DND-41 (cell line): ENCODE measurements at regions not wholly inside any gene's neighbourhood (a gene's known extent, or its start where the extent isn't known, plus 50 kb on each side); places are given as distances from the start of the nearest gene placed in this dataset.

ENCODE experiments used
- ATAC-seq: fragments of 200-7000 bp; cut with Tn5 transposase; 3 replicates; pipeline ENCODE4 v1.9.1; 2021; ENCODE audit warnings: low read depth; ENCODE audit not compliant: insufficient read depth
- DNase-seq: peaks from one replicate; pipeline ENCODE4 v3.0.0-alpha.2; 2020
- H2AFZ ChIP-seq: 2 replicates; pipeline ENCODE4 v1.6.0; 2012; ENCODE audit warnings: low read depth, low read length
- H3K27ac ChIP-seq: 2 replicates; pipeline ENCODE4 v1.5.1; 2012; ENCODE audit warnings: low read length, inconsistent platforms
- H3K27me3 ChIP-seq: fragments of 200-600 bp; sonication (generic); 2 replicates; pipeline ENCODE4 v1.6.0; 2012; ENCODE audit warnings: low read length, mild to moderate bottlenecking, inconsistent platforms; ENCODE audit not compliant: insufficient read depth, poor library complexity
- H3K36me3 ChIP-seq: 2 replicates; pipeline ENCODE4 v1.5.1; 2012; ENCODE audit warnings: low read length, inconsistent platforms; ENCODE audit not compliant: insufficient read depth
- H3K4me1 ChIP-seq: 2 replicates; pipeline ENCODE4 v1.5.1; 2012; ENCODE audit warnings: mild to moderate bottlenecking, low read length; ENCODE audit not compliant: insufficient read depth
- H3K4me2 ChIP-seq: 2 replicates; pipeline ENCODE4 v1.6.0; 2012; ENCODE audit warnings: mild to moderate bottlenecking, moderate library complexity, low read length, inconsistent platforms; ENCODE audit not compliant: insufficient read depth
- H3K4me3 ChIP-seq, 2 experiments: fragments of 200-600 bp in 1 of 2; shearing (Covaris generic) in 1 of 2; 2 replicates each; pipeline ENCODE4 v1.5.1; 2012 to 2016; ENCODE audit warnings: inconsistent platforms in 2 of 2, low read length in 2 of 2, mild to moderate bottlenecking in 2 of 2, low read depth in 1 of 2, moderate library complexity in 1 of 2
- H3K79me2 ChIP-seq: 2 replicates; pipeline ENCODE4 v1.6.0; 2012; ENCODE audit warnings: low read length, inconsistent platforms; ENCODE audit not compliant: insufficient read depth
- H3K9ac ChIP-seq: 2 replicates; pipeline ENCODE4 v1.6.0; 2012; ENCODE audit warnings: low read depth, mild to moderate bottlenecking, inconsistent platforms, low read length, moderate library complexity
- H3K9me3 ChIP-seq: 2 replicates; pipeline ENCODE4 v1.5.1; 2012; ENCODE audit warnings: low read length, moderate library complexity, mild to moderate bottlenecking, inconsistent platforms; ENCODE audit not compliant: insufficient read depth, severe bottlenecking
- H4K20me1 ChIP-seq: 2 replicates; pipeline ENCODE4 v1.6.0; 2012; ENCODE audit warnings: low read length; ENCODE audit not compliant: insufficient read depth
- EZH2 ChIP-seq: IDR thresholded peaks from 3 replicates; pipeline ENCODE4 v1.6.1; 2012; ENCODE audit warnings: borderline replicate concordance, low read depth, mild to moderate bottlenecking, moderate library complexity, low read length, inconsistent platforms; ENCODE audit not compliant: severe bottlenecking
- TF ChIP-seq, protein P1 (sequence below): IDR thresholded peaks from 2 replicates; pipeline ENCODE4 v1.5.1; 2012; ENCODE audit warnings: borderline replicate concordance, low read length, moderate library complexity, mild to moderate bottlenecking; ENCODE audit not compliant: poor library complexity, severe bottlenecking; ENCODE audit errors: extremely low read depth

DNA sequence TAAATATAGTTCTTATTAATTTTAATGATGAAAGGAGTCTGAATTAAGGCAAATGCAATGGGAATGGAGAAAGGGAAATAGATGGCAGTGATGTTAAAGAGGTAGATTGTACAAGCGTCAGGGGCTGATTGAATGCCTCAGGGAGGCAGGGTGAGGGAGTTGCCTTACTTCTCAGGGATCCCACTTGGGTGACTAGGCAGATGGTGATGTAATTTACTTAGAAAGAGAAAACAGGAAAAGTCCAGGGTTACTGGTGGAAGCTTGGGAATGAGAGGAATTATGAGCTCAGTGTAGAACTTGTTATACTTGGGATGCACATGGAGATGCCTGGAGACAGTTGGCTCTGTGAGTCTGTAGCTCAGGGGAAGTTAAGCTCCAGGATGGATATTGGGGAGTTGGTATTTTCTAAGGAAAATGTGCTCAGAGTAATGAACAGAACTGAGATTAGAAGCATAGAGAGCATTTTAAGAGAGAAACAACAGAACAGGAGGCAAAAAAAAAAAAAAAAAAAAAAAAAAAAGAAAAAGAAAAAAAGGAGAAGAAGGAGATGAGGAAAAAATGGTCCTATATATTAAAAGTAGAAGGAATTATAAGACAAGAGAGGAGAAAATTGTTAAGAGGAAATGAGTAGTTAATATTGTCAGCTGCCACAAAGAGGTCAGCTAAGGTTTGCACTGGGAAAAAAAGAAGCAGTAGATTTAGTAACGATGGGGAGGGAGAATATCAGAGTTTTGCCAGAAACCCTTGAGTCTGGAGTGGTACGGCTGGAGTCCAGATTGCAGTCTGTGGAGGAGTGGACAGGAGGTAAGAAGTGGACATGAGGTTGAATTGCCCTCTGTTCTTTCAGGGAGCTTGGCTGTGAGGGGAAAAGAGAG is 88.0 kb upstream of the ELL2 start:
- no peak for TF ChIP-seq EZH2
- TF ChIP-seq, protein P1, sequence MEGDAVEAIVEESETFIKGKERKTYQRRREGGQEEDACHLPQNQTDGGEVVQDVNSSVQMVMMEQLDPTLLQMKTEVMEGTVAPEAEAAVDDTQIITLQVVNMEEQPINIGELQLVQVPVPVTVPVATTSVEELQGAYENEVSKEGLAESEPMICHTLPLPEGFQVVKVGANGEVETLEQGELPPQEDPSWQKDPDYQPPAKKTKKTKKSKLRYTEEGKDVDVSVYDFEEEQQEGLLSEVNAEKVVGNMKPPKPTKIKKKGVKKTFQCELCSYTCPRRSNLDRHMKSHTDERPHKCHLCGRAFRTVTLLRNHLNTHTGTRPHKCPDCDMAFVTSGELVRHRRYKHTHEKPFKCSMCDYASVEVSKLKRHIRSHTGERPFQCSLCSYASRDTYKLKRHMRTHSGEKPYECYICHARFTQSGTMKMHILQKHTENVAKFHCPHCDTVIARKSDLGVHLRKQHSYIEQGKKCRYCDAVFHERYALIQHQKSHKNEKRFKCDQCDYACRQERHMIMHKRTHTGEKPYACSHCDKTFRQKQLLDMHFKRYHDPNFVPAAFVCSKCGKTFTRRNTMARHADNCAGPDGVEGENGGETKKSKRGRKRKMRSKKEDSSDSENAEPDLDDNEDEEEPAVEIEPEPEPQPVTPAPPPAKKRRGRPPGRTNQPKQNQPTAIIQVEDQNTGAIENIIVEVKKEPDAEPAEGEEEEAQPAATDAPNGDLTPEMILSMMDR: no peak
- Histone ChIP-seq H3K9me3 (no peaks in the 10 kb centered on the region), H3K79me2 (no peaks in the 10 kb centered on the region), H2AFZ (no peak overlapping the region; the same call in 1 of the 2 replicates), H3K36me3 (no peaks in the 10 kb centered on the region), H3K9ac (no peak overlapping the region), H4K20me1 (no peaks in the 10 kb centered on the region), H3K27ac (0 out of 2 replicates have a peak overlapping the region, but pooled peaks have one; percentile 22), H3K4me3 (no peak overlapping the region), H3K4me1 (peaks cover 9% of the 10 kb centered on the region; the same call in 1 of the 2 replicates), H3K27me3 (no peaks in the 10 kb centered on the region), H3K4me2 (no peak overlapping the region)
- no peak for ATAC-seq
- no peak for DNase-seq

DNA sequence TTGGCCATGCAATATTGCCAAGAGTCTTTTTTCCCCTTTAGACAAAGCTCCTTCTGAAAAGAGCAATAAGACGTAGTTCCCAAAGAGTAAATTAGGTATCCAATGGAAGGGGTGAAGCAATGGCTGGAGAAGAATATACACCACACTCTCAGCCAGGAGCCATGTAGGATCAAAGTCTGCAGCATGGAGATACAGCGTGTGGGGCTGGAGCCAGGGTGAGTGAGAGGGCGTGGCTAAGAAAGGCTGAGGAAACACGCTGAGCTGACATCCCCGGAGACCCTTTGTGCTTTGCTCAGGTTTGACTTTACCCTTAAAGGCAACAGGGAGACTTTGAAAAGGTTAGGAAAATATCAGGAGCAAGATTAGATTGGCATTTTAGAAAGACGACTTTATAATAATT is 87.1 kb upstream of the ELL2 start:
- Histone ChIP-seq H3K4me2 (no peak overlapping the region), H3K9ac (no peak overlapping the region), H2AFZ (no peak overlapping the region), H3K27me3 (no peaks in the 10 kb centered on the region), H3K4me3 (no peak overlapping the region), H3K79me2 (no peaks in the 10 kb centered on the region), H3K9me3 (no peaks in the 10 kb centered on the region), H3K27ac (no peak overlapping the region), H4K20me1 (no peaks in the 10 kb centered on the region), H3K36me3 (no peaks in the 10 kb centered on the region), H3K4me1 (peaks cover 9% of the 10 kb centered on the region; the same call in 1 of the 2 replicates)
- DNase-seq (no peak), ATAC-seq (no peak)
- no peak for TF ChIP-seq EZH2
- TF ChIP-seq, protein P1: no peak

DNA sequence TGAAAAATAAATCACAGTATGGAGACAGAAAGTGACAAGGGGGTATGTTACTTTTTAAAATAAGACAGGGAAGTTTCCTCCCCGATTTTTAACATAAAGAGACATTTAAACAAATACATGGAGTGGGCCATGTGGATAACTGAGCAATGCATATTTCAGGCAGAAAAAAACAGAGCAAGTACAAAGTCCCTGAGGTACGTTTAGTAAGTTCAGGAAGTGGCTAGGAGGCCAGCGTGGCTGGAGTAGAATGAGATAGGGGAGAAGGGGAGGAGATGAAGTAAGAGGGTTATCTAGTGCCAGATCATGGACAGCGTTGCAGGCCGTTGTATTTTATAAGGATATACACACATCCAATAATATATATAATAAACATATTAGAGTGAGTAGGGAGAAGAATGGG is 84.2 kb upstream of the ELL2 start:
- Histone ChIP-seq H4K20me1 (no peaks in the 10 kb centered on the region), H3K36me3 (no peaks in the 10 kb centered on the region), H3K27ac (no peak overlapping the region), H3K9me3 (no peaks in the 10 kb centered on the region), H3K9ac (no peak overlapping the region), H3K4me1 (peaks cover 4% of the 10 kb centered on the region; the same call in 1 of the 2 replicates), H3K79me2 (no peaks in the 10 kb centered on the region), H3K4me3 (no peak overlapping the region), H3K27me3 (no peaks in the 10 kb centered on the region), H2AFZ (no peak overlapping the region), H3K4me2 (no peak overlapping the region)
- DNase-seq: no peak
- TF ChIP-seq EZH2: no peak
- TF ChIP-seq, protein P1: no peak
- no peak for ATAC-seq
